ENCODE measurements at regions not wholly inside any gene's neighbourhood (a gene's known extent, or its start where the extent isn't known, plus 50 kb on each side); places are given as distances from the start of the nearest gene placed in this dataset.
"Not testable (repeated sequence)": the region's sequence is repeated elsewhere in the genome, so short reads cannot be mapped to it uniquely, and the experiment has no call there.

GRCh38 chr14:86912709-86913108 lies 1080.3 kb downstream of the GALC start:
- H2AFZ ChIP-seq (replicated peaks), result no peak overlapping the region
- Mint-ChIP-seq H3K36me3 (no peaks in the 10 kb centered on the region), H3K27ac (no peak overlapping the region), H3K27me3 (ENCODE audit: insufficient read depth, low read depth) (no peaks in the 10 kb centered on the region), H3K9me3 (no peaks in the 10 kb centered on the region), H3K4me1 (no peaks in the 10 kb centered on the region), H3K4me3 (no peak overlapping the region)
- DNase-seq (ENCODE audit: low spot score), result no peak
- H3K4me3 ChIP-seq, result no peak overlapping the region
- H3K79me2 ChIP-seq (ENCODE audit: low read depth), result no peaks in the 10 kb centered on the region
- H3K36me3 ChIP-seq, result no peaks in the 10 kb centered on the region
- no peaks in the 10 kb centered on the region for H3K9me3 ChIP-seq (ENCODE audit: low read depth)
- H3K9ac ChIP-seq, result no peak overlapping the region
- H3K27me3 ChIP-seq, result no peaks in the 10 kb centered on the region
- no peaks in the 10 kb centered on the region for H4K20me1 ChIP-seq (ENCODE audit: low read depth)
- no peaks in the 10 kb centered on the region for H3F3A ChIP-seq (ENCODE audit: low read depth)
- TF ChIP-seq CTCF (IDR thresholded peaks at IDR 0.05), result no peak
- no peak for TF ChIP-seq EZH2phosphoT487 (IDR thresholded peaks at IDR 0.05)
- TF ChIP-seq EZH2 (IDR thresholded peaks at IDR 0.05), result no peak
- no peak overlapping the region for H3K27ac ChIP-seq
- no peaks in the 10 kb centered on the region for H3K4me1 ChIP-seq
- no peak overlapping the region for H3K4me2 ChIP-seq

GRCh38 chr14:86911486-86911885 lies 1081.5 kb downstream of the GALC start:
- TF ChIP-seq CTCF (IDR thresholded peaks at IDR 0.05) (no peak), EZH2phosphoT487 (IDR thresholded peaks at IDR 0.05) (no peak), EZH2 (IDR thresholded peaks at IDR 0.05) (no peak)
- Histone ChIP-seq H3K27me3 (no peaks in the 10 kb centered on the region), H3K36me3 (no peaks in the 10 kb centered on the region), H3K4me3 (no peak overlapping the region), H3K27ac (no peak overlapping the region), H2AFZ (replicated peaks) (no peak overlapping the region), H3K9me3 (ENCODE audit: low read depth) (no peaks in the 10 kb centered on the region), H3K4me1 (no peaks in the 10 kb centered on the region), H4K20me1 (ENCODE audit: low read depth) (no peaks in the 10 kb centered on the region), H3K9ac (no peak overlapping the region), H3K4me2 (no peak overlapping the region), H3F3A (ENCODE audit: low read depth) (no peaks in the 10 kb centered on the region), H3K79me2 (ENCODE audit: low read depth) (no peaks in the 10 kb centered on the region)
- H3K36me3 Mint-ChIP-seq, result no peaks in the 10 kb centered on the region
- no peaks in the 10 kb centered on the region for H3K4me1 Mint-ChIP-seq
- DNase-seq (ENCODE audit: low spot score), result no peak
- no peaks in the 10 kb centered on the region for H3K9me3 Mint-ChIP-seq
- no peak overlapping the region for H3K4me3 Mint-ChIP-seq
- no peak overlapping the region for H3K27ac Mint-ChIP-seq
- H3K27me3 Mint-ChIP-seq (ENCODE audit: insufficient read depth, low read depth), result no peaks in the 10 kb centered on the region

GRCh38 chr14:86905386-86905926 lies 1087.5 kb downstream of the GALC start:
- not testable (repeated sequence) for H3K4me3 ChIP-seq; H3K27me3 ChIP-seq; H3K9me3 ChIP-seq (ENCODE audit: low read depth); H3K36me3 Mint-ChIP-seq; H3K79me2 ChIP-seq (ENCODE audit: low read depth); H4K20me1 ChIP-seq (ENCODE audit: low read depth); H3K4me2 ChIP-seq; H3K27ac ChIP-seq; H3F3A ChIP-seq (ENCODE audit: low read depth); H2AFZ ChIP-seq (replicated peaks); H3K27me3 Mint-ChIP-seq (ENCODE audit: insufficient read depth, low read depth); H3K36me3 ChIP-seq; H3K9me3 Mint-ChIP-seq; H3K9ac ChIP-seq; DNase-seq (ENCODE audit: low spot score); H3K4me3 Mint-ChIP-seq; H3K27ac Mint-ChIP-seq; H3K4me1 Mint-ChIP-seq; H3K4me1 ChIP-seq

- H3K9me3 ChIP-seq (ENCODE audit: low read depth), result no peaks in the 10 kb centered on the region
- H3K27ac Mint-ChIP-seq, result no peak overlapping the region
- no peak overlapping the region for H3K9ac ChIP-seq
- TF ChIP-seq CTCF (IDR thresholded peaks at IDR 0.05) (no peak), EZH2 (IDR thresholded peaks at IDR 0.05) (no peak)
- peak overlapping the region; percentile 50 for H2AFZ ChIP-seq (replicated peaks)
- H3K4me1 Mint-ChIP-seq, result no peaks in the 10 kb centered on the region
- no peak overlapping the region for H3K4me2 ChIP-seq
- no peaks in the 10 kb centered on the region for H3K27me3 Mint-ChIP-seq (ENCODE audit: insufficient read depth, low read depth)
- H4K20me1 ChIP-seq (ENCODE audit: low read depth), result no peaks in the 10 kb centered on the region
- no peaks in the 10 kb centered on the region for H3K27me3 ChIP-seq
- no peaks in the 10 kb centered on the region for H3K36me3 ChIP-seq
- DNase-seq (ENCODE audit: low spot score), result no peak
- no peak overlapping the region for H3K4me3 Mint-ChIP-seq
- H3K79me2 ChIP-seq (ENCODE audit: low read depth), result no peaks in the 10 kb centered on the region
- no peaks in the 10 kb centered on the region for H3K36me3 Mint-ChIP-seq
- no peaks in the 10 kb centered on the region for H3K9me3 Mint-ChIP-seq
- H3K4me3 ChIP-seq, result no peak overlapping the region
- H3F3A ChIP-seq (ENCODE audit: low read depth), result no peaks in the 10 kb centered on the region
- no peak overlapping the region for H3K27ac ChIP-seq
- H3K4me1 ChIP-seq, result no peaks in the 10 kb centered on the region
Observed at GRCh38 chr14:86902176-86902950, 1090.6 kb downstream of the GALC start.

Measured in neural progenitor cell (in vitro differentiated cells).